ENCODE measurements at regions not wholly inside any gene's neighbourhood (a gene's known extent, or its start where the extent isn't known, plus 50 kb on each side); places are given as distances from the start of the nearest gene placed in this dataset.

DNA sequence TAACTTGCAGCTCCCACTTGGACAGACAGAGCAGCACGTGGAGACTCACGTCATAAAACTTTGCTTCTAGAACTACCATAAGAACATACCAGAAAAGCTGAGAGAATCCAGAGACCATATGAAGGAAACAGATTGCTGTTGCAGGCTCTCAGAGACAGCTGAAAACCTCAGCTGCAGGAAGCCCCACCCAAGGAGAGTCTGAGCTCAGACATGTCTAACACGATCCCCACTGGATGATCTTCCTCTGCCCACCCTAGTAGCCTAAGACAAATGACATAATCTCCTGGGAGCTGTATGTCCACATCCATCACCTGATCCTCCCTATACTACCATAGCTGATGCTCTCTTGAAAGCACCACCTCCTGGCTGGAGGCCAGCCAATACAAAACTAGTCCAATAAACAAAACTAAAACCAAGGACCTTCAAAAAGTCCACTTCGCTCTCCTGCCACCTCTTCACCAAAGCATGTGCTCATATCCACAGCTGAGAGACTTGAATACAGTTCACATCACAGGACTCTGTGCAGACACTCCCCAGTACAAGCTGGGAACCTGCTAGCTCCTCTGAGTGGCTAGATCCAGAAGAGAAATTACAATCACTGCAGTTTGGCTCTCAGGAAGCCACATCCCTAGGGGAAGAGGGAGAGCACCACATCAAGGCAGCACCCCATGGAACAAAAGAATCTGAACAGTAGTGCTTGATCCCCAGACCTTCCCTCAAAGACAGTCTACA lies 257.4 kb downstream of the TRIM36 start:
- Histone ChIP-seq H3K36me3 (no peaks in the 10 kb centered on the region), H3K27me3 (no peaks in the 10 kb centered on the region), H3K4me3 (no peak overlapping the region), H3K27ac (no peak overlapping the region), H3K9me3 (peaks cover 0 to 23% of the 10 kb centered on the region in 2 donors), H3K4me1 (no peaks in the 10 kb centered on the region)
- TF ChIP-seq CTCF (IDR thresholded peaks at IDR 0.05) (no peak), POLR2AphosphoS5 (IDR thresholded peaks at IDR 0.05) (no peak), POLR2A (IDR thresholded peaks at IDR 0.05) (no peak)
- DNase-seq (ENCODE audit: low spot score in 2 of 2): no peak
- intact Hi-C loops (cut with DNase I; ENCODE audit: low total_unique reads): no loop called here

GRCh38 chr5:114910727-114911126 lies 259.0 kb downstream of the TRIM36 start:
- intact Hi-C loops (cut with DNase I; ENCODE audit: low total_unique reads): no loop called here
- DNase-seq (ENCODE audit: low spot score in 2 of 2): no peak
- Histone ChIP-seq H3K27me3 (no peaks in the 10 kb centered on the region), H3K27ac (no peak overlapping the region), H3K9me3 (peaks cover 0 to 34% of the 10 kb centered on the region in 2 donors), H3K4me1 (no peaks in the 10 kb centered on the region), H3K36me3 (no peaks in the 10 kb centered on the region), H3K4me3 (no peak overlapping the region)
- TF ChIP-seq CTCF (IDR thresholded peaks at IDR 0.05) (no peak), POLR2A (IDR thresholded peaks at IDR 0.05) (no peak), POLR2AphosphoS5 (IDR thresholded peaks at IDR 0.05) (no peak)

DNA sequence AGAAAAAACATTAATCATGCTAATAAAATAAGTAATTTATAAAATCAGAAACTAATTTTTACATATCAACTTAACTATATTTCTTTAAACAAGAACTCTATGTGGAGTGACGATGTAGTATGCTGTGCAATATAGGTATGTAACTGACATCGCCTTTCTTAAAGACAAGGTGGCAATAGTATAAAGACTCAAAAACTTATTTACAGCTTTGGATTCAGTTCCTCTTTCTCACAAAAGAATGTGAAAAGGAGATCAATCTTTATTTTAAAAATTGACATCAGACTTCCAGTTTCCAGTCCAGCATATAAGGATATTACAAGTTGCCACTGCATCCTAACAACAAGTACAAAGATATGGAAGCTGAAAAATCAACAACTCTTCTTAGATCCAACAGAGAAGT lies 260.3 kb downstream of the TRIM36 start:
- Histone ChIP-seq H3K4me1 (no peaks in the 10 kb centered on the region), H3K27ac (no peak overlapping the region), H3K27me3 (no peaks in the 10 kb centered on the region), H3K36me3 (no peaks in the 10 kb centered on the region), H3K4me3 (no peak overlapping the region), H3K9me3 (peaks cover 3 to 40% of the 10 kb centered on the region in 2 donors)
- DNase-seq (ENCODE audit: low spot score in 2 of 2): no peak
- TF ChIP-seq CTCF (IDR thresholded peaks at IDR 0.05) (no peak), POLR2AphosphoS5 (IDR thresholded peaks at IDR 0.05) (no peak), POLR2A (IDR thresholded peaks at IDR 0.05) (no peak)
- intact Hi-C loops (cut with DNase I; ENCODE audit: low total_unique reads): loop anchor here (10.0 kb wide), 1 partner anchor 45 kb away; no protein-coding TSS in a partner anchor

DNA sequence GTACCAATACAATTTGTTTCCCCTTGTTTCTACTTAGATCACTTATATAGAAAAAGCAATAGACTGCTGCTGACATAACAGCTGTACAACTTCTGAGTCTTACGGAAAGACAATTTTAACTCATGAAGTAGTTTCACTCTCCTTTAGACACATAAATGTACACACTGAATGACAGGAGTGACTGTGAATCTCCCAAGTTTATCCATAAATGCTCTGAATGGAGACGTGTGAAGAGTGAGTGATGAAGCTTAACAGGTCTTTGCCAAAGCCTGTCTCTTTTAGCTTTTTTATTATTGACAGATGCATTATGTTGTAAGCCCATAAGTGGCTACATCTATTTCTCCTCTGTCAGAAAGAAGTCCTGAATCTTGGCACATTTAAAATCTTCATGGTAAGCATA lies 265.9 kb downstream of the TRIM36 start:
- TF ChIP-seq POLR2AphosphoS5 (IDR thresholded peaks at IDR 0.05): no peak
- TF ChIP-seq POLR2A (IDR thresholded peaks at IDR 0.05): no peak
- TF ChIP-seq CTCF (IDR thresholded peaks at IDR 0.05): no peak
- Histone ChIP-seq H3K36me3 (no peaks in the 10 kb centered on the region), H3K9me3 (peaks cover 3 to 19% of the 10 kb centered on the region in 2 donors), H3K4me1 (no peaks in the 10 kb centered on the region), H3K27me3 (no peaks in the 10 kb centered on the region), H3K27ac (no peak overlapping the region), H3K4me3 (no peak overlapping the region)
- intact Hi-C loops (cut with DNase I; ENCODE audit: low total_unique reads): loop anchor here (10.0 kb wide), 1 partner anchor 51 kb away; no protein-coding TSS in a partner anchor
- no peak for DNase-seq (ENCODE audit: low spot score in 2 of 2)

DNA sequence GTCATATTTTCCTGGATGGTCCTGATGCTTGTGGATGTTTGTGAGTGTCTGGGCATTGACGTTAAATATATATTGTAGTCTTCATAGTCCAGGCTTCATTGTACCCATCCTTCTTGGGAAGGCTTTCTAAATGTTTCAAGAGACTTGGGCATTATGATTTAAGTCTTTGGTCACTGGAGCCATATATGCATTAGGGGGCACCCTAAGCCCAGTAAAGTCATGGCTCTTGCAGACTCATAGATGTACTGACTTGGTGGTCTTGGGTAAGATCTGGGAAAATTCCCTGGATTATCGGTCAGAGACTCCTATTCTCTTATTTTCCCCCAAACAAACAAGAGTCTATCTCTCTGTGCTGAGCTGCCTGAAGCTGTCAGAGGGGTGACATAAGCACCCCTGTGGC lies 271.1 kb downstream of the TRIM36 start:
- no peak overlapping the region for H3K4me3 ChIP-seq
- H3K4me1 ChIP-seq: no peaks in the 10 kb centered on the region
- H3K27me3 ChIP-seq: no peaks in the 10 kb centered on the region
- H3K36me3 ChIP-seq: no peaks in the 10 kb centered on the region
- no peak overlapping the region for H3K27ac ChIP-seq
- TF ChIP-seq CTCF (IDR thresholded peaks at IDR 0.05) (no peak), POLR2A (IDR thresholded peaks at IDR 0.05) (no peak), POLR2AphosphoS5 (IDR thresholded peaks at IDR 0.05) (no peak)
- no peak for DNase-seq (ENCODE audit: low spot score in 2 of 2)
- intact Hi-C loops (cut with DNase I; ENCODE audit: low total_unique reads): no loop called here
- no peaks in the 10 kb centered on the region for H3K9me3 ChIP-seq

All from breast epithelium (tissue), 4 donors.